Left lung (tissue), 4 donors: ENCODE measurements at regions not wholly inside any gene's neighbourhood (a gene's known extent, or its start where the extent isn't known, plus 50 kb on each side); places are given as distances from the start of the nearest gene placed in this dataset.
"Not testable (repeated sequence)": the region's sequence is repeated elsewhere in the genome, so short reads cannot be mapped to it uniquely, and the experiment has no call there.

ENCODE experiments used
- ATAC-seq: fragments of 200-7000 bp; cut with Tn5 transposase; one replicate; pipeline ENCODE4 v1.9.1; 2020; ENCODE audit warnings: moderate library complexity
- DNase-seq, 4 donors: peaks; one replicate each; pipeline ENCODE4 v3.0.0-alpha.2; 2013 to 2020
- H3K27ac ChIP-seq, 2 donors: fragments of 200-600 bp; sonication (generic) in 1 of 2; one replicate each; pipeline versions ENCODE4 v1.5.0 to v1.8.0; 2020 to 2021
- H3K27me3 ChIP-seq, 2 donors: fragments of 200-600 bp; sonication (generic) in 1 of 2; one replicate each; pipeline versions ENCODE4 v1.5.0 to v1.8.0; 2020 to 2021
- H3K36me3 ChIP-seq, 2 donors: fragments of 200-600 bp; sonication (generic) in 1 of 2; one replicate each; pipeline versions ENCODE4 v1.5.0 to v1.8.0; 2020 to 2021
- H3K4me1 ChIP-seq, 2 donors: fragments of 200-600 bp; one replicate each; pipeline ENCODE4 v1.8.0; 2021
- H3K4me3 ChIP-seq, 2 donors: fragments of 200-600 bp; sonication (generic) in 1 of 2; one replicate each; pipeline versions ENCODE4 v1.5.0 to v1.8.0; 2020 to 2021; ENCODE audit warnings: mild to moderate bottlenecking in 1 of 2
- H3K9me3 ChIP-seq, 2 donors: fragments of 200-600 bp; sonication (generic) in 1 of 2; one replicate each; pipeline versions ENCODE4 v1.5.0 to v1.8.0; 2020 to 2021
- CTCF ChIP-seq, 2 donors: fragments of 200-600 bp; sonication (generic) in 1 of 2; IDR thresholded peaks; one replicate each; pipeline versions ENCODE4 v1.5.0 to v1.8.0; 2021; ENCODE audit warnings: antibody characterized with exemption in 2 of 2
- intact Hi-C, 2 donors: fragments of 100-400 bp; cut with DNase I; formaldehyde crosslinking; loops; one replicate each; pipeline versions ENCODE4 v1.11.2 to v1.14.2; 2022
- donor health status: DM: no; HTN: yes; CAD: no.
- donor health status: DM: no; HTN: no; CAD: no.

GRCh38 chr5:30385754-30386153 is 807.7 kb upstream of the CDH6 start:
- no peak for ATAC-seq
- intact Hi-C loops, result no loop called here
- no peak for DNase-seq
- H3K27me3 ChIP-seq, result no peaks in the 10 kb centered on the region
- H3K36me3 ChIP-seq, result no peaks in the 10 kb centered on the region
- H3K4me1 ChIP-seq, result no peaks in the 10 kb centered on the region
- TF ChIP-seq CTCF (IDR thresholded peaks at IDR 0.05), result no peak
- no peak overlapping the region for H3K27ac ChIP-seq
- no peak overlapping the region for H3K4me3 ChIP-seq
- no peaks in the 10 kb centered on the region for H3K9me3 ChIP-seq

- ATAC-seq (no peak), DNase-seq (no peak)
- no peaks in the 10 kb centered on the region for H3K27me3 ChIP-seq
- no peaks in the 10 kb centered on the region for H3K4me1 ChIP-seq
- TF ChIP-seq CTCF (IDR thresholded peaks at IDR 0.05), result no peak
- H3K27ac ChIP-seq, result no peak overlapping the region
- intact Hi-C loops, result no loop called here
- no peaks in the 10 kb centered on the region for H3K9me3 ChIP-seq
- no peaks in the 10 kb centered on the region for H3K36me3 ChIP-seq
- no peak overlapping the region for H3K4me3 ChIP-seq
These were observed 809.3 kb upstream of the CDH6 start for GRCh38 chr5:30384171-30384570.

- DNase-seq, result no peak
- H3K4me1 ChIP-seq, result no peaks in the 10 kb centered on the region
- H3K36me3 ChIP-seq, result no peaks in the 10 kb centered on the region
- no peak for TF ChIP-seq CTCF (IDR thresholded peaks at IDR 0.05)
- H3K9me3 ChIP-seq, result no peaks in the 10 kb centered on the region
- ATAC-seq, result no peak
- intact Hi-C loops, result no loop called here
- no peak overlapping the region for H3K27ac ChIP-seq
- no peak overlapping the region for H3K4me3 ChIP-seq
- H3K27me3 ChIP-seq, result no peaks in the 10 kb centered on the region
These were observed 813.3 kb upstream of the CDH6 start for GRCh38 chr5:30380228-30380627.

- no peak overlapping the region for H3K27ac ChIP-seq
- ATAC-seq (no peak), DNase-seq (no peak)
- intact Hi-C loops, result no loop called here
- H3K9me3 ChIP-seq, result no peaks in the 10 kb centered on the region
- H3K36me3 ChIP-seq, result no peaks in the 10 kb centered on the region
- no peaks in the 10 kb centered on the region for H3K4me1 ChIP-seq
- TF ChIP-seq CTCF (IDR thresholded peaks at IDR 0.05), result no peak
- H3K27me3 ChIP-seq, result no peaks in the 10 kb centered on the region
- H3K4me3 ChIP-seq, result no peak overlapping the region
These were observed 816.6 kb upstream of the CDH6 start for GRCh38 chr5:30376848-30377247.

GRCh38 chr5:30368064-30368463 is 825.4 kb upstream of the CDH6 start:
- no peaks in the 10 kb centered on the region for H3K36me3 ChIP-seq
- no peaks in the 10 kb centered on the region for H3K4me1 ChIP-seq
- H3K9me3 ChIP-seq, result peaks cover 0 to 14% of the 10 kb centered on the region in 2 donors
- TF ChIP-seq CTCF (IDR thresholded peaks at IDR 0.05), result no peak
- intact Hi-C loops, result no loop called here
- no peak overlapping the region for H3K27ac ChIP-seq
- H3K27me3 ChIP-seq, result no peaks in the 10 kb centered on the region
- ATAC-seq, result no peak
- H3K4me3 ChIP-seq, result no peak overlapping the region
- no peak for DNase-seq

GRCh38 chr5:30365031-30365430 is 828.5 kb upstream of the CDH6 start:
- H3K36me3 ChIP-seq, ATAC-seq: not testable (repeated sequence)

More at GRCh38 chr5:30365031-30365430, 828.5 kb upstream of the CDH6 start:
- H3K4me1 ChIP-seq, H3K27me3 ChIP-seq, DNase-seq, H3K27ac ChIP-seq, intact Hi-C loops, H3K4me3 ChIP-seq: not testable (repeated sequence)
- H3K9me3 ChIP-seq, result peaks cover 0 to 30% of the 10 kb centered on the region in 2 donors
